ENCODE measurements at regions not wholly inside any gene's neighbourhood (a gene's known extent, or its start where the extent isn't known, plus 50 kb on each side); places are given as distances from the start of the nearest gene placed in this dataset.
A peak's percentile ranks its signal among the peaks of the same experiment; 100 is the strongest.

DNA sequence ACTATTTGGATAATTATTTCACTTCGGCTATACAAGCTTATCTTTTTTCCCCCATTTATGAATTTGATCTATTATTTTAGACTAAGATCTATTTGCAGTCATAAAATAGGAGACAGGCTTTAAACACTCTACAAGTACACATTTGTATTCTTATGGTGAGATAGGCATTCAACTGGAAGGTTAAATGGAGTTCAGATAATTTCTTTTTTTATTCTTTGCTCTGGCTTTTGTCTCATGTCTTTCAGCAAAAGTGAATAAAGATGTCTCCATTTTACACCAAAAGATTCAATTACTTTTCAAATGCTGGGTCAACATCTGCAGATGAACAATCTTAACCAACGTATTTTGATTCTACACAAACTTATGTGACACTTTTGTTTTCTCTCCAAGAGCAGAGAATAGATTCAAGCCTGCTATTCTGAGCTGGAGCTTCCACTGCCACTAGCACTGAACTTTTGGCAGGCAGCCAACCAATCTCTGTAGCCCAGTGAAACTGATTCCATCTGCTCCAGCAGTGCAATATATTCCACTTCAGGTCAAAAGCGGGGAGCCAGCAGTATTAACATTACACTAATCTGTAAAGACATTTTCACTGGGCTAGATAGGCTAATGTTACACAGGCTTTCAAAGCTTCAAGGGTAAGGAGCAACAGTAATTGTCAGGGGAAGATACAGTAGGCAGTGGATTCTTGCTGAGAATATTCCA is 452.0 kb upstream of the ZNF608 start:
- intact Hi-C loops (cut with DNase I) = no loop called here
- peak; percentile 39 to 94 (median 82) for DNase-seq

DNA sequence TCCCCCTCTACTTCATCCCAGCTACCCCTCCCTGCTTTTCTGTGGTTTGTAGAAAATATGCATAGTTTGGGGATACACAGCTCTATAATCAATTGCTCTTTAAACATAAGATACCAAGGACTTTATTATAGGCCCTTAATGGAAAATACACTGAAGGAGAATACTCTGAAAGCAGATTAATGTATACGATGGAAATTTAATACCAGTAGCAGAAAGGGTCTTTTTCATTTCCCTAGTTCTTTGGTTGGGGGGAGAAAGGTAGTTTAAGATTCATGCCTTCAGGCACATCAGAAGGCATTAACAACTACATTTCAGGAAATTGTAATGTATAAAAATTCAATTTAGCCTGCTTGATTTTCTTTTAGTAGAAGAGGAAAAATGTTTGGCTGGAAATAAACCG is 452.9 kb upstream of the ZNF608 start:
- no peak for DNase-seq
- intact Hi-C loops (cut with DNase I) = no loop called here

DNA sequence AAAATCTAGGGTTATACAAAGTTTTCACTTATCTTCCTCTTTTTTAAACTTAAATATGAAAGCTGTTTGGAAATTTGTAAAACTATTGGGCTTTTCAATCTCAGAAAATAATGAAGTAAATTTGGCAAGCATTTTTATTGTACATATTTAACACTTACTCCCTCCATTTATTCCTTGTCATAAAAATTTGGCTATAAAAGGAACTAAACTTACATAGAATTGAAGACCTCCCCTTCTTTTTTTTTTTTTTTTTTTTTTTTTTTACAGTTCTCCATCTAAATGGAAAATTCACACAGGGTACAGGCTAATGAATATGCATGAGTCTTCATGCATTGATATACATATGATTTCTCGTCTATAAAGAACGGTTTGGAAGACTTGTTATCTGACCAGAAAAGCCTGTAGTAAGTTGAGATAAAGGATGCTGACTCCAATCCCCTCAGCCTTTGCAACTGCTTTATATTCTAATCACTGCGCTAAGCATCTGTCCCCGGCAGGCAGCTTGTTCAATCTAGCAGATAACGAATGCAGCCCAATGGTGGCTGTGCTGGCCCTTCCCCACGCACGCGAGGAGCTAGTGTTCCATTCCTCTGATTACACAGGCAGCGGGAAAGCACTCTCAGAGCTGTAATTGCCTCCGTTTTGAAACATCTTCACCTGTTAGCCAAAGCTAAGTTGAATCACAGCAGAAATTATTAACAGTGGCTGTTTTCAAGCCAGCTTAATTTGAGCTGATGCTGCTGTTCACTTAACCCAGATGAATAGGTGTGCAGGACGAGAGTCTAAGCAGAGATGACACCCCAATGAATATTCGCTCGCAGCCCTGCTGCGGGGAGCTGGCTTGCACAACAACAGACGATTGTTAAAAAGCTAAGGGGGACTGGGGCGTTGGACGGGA is 453.8 kb upstream of the ZNF608 start:
- DNase-seq = peak; percentile 6 to 72 (median 42)
- intact Hi-C loops (cut with DNase I) = no loop called here

DNA sequence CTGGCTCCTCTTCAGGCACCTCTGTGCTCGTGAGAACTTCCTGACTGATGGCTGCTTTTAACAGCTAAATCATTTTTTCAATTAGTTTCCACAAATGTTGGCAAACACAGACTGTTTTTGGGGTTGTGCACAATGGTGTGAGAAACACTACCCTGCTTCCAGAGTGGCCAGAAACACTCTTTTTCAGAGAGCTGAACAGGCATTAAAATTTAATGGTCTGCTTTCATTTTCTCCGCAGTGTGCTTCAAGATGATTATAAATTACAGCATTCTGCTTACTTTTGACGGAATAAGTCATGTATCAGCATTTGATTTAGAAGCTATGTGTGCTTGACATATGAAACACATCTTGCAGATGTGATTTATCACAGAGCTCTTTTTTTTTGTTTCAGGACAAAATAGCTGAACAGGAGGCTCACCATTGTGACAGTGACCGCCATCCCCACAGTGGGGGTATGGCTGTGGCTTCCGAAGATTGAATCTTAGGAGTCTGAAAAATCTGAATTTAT is 454.5 kb upstream of the ZNF608 start:
- intact Hi-C loops (cut with DNase I) = no loop called here
- DNase-seq = no peak

DNA sequence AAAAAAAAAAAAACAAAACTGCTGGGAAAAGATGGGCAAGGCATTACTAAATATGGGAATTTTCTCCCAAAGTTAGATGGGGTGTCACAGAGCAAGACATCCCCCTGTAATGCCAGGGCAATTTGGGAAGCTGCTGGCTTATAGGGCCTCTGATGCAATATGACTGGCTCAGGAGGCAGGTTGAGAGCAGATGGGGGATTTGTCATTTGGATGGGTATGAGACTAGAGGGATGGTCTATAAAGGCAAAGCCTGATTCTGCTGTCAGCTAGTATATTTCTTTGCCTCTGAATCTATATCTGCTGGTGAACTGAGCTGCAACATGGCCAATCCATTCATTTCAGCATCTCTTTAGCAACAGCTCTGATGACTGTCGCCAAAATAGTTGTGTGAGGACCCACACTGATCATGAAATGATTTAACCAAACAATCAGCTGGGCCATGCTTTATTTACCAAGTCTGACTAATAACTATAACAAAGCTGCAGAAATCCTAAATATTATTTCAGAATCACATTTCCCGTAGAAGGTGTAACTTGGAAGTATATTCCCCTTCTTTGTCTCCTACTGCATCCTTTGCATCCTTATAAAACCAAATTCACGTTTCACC is 455.1 kb upstream of the ZNF608 start:
- DNase-seq = no peak
- intact Hi-C loops (cut with DNase I) = no loop called here

DNA sequence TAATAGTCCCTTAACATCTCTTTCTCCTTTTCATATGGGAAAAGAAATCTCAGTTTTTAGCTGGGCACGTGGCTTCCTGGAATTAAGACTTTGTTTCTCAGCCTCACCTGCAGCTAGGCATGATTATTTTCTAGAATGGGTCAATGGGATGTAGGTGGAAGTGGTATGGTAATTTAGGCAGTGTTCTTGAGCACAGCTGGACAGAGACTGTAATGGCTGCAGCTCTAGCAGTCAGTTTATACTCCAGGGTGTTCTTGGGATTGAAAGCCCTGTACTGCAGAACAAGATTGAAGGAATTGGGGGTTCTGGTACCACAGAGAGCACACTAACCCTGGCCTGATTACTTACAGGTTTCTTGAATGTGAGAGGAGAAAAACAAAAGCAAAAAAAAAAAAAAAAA is 455.9 kb upstream of the ZNF608 start:
- intact Hi-C loops (cut with DNase I) = no loop called here
- no peak for DNase-seq

DNA sequence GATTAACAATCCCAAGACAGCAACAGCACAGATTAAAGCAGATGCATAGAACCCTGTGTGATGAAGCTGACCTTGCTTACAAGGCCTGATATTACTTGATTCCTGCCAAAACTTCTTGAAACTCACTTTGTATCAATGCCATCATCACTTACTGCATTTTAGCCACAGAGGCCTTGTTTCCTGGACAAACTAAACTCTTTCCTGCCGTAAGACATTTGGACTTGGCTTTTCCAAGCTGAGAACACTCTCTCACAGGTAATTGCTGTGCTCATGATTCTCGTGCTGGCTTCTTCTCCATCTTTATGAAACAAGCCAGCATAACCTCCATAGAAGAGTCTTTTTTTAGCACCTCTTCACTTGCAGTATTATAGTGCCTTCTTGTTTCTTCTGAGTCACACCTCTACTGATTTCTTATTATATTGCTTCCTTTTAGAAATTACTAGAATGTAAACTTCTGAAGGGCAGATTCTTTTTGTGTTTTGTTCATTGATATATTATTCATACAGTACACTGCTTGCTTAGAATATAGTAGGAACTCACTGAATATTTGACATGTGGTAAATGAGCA is 456.5 kb upstream of the ZNF608 start:
- intact Hi-C loops (cut with DNase I) = no loop called here
- DNase-seq = no peak

DNA sequence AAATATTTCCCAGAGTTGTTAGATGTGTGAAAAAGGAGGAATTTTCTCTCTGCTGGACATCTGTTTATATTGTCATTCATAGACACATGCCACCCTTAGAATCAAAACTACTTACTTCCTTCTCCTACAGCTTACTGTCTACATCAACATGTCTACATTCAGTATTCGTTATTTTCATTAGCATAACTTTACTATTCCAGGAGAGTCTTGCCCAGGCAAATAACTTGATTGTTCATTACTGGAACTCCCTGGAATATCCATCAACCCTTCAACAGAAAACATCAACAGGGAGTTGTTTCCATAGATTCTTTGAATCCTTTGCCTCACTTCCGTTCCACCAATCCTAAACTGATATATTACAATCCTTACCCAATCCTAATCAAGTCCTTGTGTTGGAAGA is 457.5 kb upstream of the ZNF608 start:
- intact Hi-C loops (cut with DNase I) = no loop called here
- DNase-seq = no peak

DNA sequence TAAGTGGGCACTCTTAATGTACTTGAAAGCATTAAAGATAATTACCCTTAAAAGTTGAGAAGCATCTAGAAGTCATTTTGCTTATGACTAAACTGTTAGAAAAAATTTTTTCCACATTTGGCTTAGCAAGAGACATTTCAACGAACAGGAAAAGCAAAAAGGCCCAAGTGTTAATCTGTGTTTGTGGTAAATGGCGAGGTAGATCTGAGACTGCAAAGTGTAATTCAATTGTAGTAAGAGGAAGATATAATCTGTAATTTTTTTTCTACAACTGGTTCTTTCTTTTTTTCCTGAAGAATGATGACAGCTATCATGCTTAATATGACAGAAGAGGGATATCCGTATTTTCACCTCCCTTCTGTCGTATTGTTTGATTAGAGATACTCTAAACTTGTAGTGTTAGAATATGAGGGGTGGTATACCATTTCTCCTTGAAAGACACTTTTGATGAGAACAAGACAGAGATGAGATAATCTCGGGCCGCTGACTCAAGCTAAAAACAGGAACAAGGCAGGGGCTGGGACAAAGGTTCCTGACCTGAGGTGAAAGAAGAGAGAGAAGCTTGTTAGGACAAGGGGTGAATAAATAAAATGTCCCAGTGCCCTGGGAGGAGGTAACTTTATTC is 459.3 kb upstream of the ZNF608 start:
- no peak for DNase-seq
- intact Hi-C loops (cut with DNase I) = no loop called here

DNA sequence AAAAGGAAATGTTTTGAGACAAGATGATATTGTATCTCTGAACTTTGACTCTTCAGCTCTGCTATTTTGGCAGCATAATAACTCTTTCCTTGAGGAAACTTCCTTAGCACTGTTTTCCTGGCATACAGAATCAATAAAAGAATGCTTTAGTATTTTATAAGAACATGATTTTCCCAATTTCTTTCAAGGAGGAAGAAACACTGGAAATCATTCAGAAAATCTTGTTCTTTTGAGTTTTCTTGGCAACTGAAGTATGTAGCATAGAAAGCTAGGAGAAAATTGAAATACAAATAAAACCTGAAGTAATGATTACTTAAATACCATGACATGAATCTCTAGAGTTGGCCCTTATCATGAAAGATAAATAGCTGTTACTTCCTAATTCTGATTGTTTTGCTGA is 461.4 kb upstream of the ZNF608 start:
- no peak for DNase-seq
- intact Hi-C loops (cut with DNase I) = no loop called here

DNA sequence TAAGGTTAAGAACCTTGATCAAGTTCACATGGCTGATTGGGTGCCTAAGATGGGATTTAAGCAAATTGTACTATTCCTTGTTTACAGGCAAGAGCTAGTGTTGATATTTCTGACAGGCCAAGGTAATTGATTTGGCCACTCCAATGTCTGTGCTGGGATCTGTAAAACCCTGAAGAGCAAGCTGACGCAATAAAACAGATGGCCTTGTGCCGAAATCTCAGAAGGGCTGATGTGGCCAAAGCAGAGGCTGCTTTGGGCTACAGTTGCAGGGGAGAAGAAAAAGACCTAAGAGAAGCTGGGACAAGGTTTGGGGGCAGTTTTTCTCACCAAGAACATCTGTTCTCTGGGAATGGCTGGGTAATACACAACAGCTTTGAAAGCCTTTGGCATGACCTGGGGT is 463.2 kb upstream of the ZNF608 start:
- no peak for DNase-seq
- intact Hi-C loops (cut with DNase I) = no loop called here

DNA sequence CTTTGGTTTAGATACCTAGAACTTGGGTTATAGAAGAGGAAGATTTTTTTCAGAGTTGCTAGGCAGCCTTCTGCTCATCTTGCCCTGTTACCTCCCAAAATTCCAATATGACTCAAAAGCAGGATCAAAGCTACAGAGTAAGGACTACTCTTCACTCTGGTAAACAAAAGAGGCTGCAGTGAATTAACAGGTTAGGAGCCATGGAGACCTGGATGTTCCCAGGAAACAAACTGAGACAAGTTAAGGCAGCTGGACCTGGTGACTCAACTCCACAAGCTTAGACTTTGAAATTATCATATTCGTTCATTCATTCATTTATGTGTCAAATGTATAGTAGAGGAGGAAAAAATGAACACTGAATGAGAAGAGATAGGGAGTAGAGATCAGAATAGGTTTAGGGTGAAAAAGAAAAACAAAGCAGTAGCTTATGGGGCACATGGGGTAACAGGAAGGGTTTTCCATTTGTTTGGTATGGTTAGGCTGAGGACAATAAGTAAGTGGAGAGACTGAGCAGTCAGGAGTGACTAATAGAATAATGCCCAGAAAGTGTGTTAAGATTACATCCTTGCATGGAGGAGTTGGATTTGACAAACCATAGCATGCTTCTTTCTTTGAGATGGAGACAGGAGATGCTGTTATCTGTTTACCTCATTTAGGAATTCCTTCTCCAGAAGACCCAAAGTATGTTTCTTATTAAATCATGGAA is 464.0 kb upstream of the ZNF608 start:
- intact Hi-C loops (cut with DNase I) = no loop called here
- DNase-seq = no peak

DNA sequence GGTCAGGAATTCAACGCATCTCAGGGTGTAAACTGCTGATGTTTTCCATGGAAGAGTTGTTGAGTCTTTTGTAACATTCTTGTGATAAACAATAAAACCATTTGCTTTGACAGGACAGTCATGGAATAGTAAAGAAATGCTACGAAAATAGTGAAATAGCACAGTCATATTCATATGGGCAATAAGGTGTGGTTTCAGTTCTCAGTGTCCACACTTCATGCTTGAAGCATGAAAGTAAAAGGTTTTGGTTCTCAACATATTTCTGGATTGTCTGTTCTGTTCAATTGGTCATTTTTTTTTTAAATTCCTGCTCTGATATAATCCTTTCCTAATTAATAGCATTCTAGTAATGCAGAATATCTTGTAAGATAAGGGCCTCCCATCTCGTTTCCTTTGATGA is 467.6 kb upstream of the ZNF608 start:
- intact Hi-C loops (cut with DNase I) = no loop called here

DNA sequence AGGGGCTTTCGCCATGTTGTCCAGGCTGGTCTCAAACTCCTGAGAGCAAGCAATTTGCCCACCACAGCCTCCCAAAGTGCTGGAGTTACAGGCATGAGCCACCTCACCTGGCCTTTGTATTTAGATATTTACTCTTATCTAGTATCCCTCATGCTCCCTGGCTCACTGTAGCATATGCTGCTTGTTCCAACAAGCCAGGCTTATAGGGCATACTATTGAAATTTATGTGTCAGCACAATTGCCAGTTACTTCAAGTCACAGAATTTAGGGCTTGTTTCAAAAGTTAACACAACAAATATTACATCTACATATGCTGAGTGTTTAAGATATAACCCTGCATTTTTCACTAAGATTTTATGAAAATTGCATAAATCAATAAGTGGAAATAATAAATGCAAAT is 469.2 kb upstream of the ZNF608 start:
- DNase-seq = no peak
- intact Hi-C loops (cut with DNase I) = no loop called here

More for the DNA sequence above, 467.6 kb upstream of the ZNF608 start:
- no peak for DNase-seq

DNA sequence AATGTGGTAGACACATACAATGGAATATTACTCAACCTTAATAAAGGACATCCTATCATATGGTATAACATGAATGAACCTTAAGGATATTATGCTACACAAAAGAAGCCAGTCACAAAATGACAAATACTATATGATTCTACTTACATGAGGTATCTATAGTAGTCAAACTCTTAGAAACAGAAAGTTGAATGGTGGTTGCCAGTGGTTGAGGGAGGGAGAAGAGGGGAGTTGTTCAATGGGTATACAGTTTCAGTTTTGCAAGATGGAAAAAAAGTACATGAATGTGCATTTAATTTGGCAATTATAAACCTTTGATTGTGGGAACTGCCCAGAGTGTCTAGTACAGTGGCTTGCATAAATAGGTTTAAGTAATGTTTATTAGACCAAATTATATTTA is 473.3 kb upstream of the ZNF608 start:
- intact Hi-C loops (cut with DNase I) = no loop called here
- no peak for DNase-seq

DNA sequence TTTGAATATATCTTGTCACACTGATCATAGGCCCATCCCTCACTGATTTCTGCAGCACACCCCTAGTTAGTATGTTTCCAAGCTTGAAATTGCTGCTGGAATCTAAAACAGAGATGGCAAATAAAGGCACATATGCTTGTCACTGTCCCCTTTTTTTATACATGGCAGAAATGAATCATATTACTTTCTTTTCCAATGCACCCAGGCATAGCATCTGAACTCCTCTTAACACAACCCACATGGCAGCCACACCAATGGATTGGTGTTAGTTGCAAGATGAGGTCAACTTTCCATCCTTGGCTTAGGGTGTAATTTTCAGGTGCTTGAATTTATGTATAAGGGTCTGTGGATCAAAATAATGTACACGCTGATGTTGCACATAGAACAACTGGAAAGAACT is 473.8 kb upstream of the ZNF608 start:
- intact Hi-C loops (cut with DNase I) = no loop called here
- no peak for DNase-seq

DNA sequence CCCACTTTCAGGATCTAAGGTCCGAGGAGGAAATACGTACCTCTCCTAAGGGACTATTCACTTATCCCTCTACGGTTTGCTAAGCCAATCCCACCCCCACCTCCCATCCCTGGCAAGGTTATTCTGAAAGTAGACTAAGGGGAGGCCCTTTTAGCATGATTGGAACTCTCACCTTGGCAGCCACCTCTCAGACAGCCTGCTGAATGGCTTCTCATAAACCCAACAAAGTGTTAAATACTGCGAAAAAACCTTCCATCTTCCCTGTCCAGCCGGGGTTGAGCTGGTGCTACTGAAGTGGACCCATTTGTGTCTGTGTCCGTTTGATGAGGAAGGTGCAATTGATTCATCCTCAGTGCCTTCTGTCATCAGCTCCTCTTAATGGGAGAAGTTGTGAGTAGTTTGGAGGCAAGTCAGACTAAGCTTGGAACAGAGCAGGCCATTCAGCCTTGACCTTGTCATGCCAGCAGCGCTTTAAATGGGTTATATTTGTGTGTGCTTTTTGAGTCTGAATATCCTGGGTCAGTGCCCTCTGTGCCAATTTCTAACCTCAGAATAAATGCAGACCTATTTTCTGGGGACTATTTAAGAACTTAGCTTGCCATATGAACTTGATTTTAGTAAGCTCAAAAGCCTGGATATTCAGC is 476.3 kb upstream of the ZNF608 start:
- no peak for DNase-seq
- intact Hi-C loops (cut with DNase I) = no loop called here

DNA sequence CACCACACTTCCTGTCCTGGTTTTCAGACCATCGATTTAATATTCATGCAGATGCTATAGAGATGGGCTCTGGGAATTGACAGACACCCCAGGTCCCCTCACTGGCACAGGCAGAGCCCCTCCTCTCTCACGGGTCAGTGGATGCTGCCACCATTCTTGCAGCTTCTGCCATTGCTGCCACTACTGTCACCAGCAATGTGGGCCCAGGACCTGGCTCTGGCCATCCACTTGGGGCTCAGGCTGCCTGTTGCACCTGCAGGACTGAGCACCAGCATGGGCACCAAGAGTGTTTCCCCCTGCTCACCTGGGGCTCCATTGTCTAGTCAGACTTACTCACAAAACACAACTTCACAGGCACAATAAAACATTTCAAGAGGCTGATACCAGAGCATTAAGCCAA is 479.0 kb upstream of the ZNF608 start:
- intact Hi-C loops (cut with DNase I) = no loop called here
- no peak for DNase-seq

Data from head of caudate nucleus (tissue), 42 donors.